GM12878 (cell line): ENCODE measurements at regions not wholly inside any gene's neighbourhood (a gene's known extent, or its start where the extent isn't known, plus 50 kb on each side); places are given as distances from the start of the nearest gene placed in this dataset.

Experiments
- ATAC-seq: fragments of 200-7000 bp; cut with Tn5 transposase; 3 replicates; pipeline ENCODE4 v1.9.1; 2020; ENCODE audit warnings: mild to moderate bottlenecking, moderate library complexity
- BruUV-seq: library from RNA; stranded (reverse); fragments of 400-500 nt; replicated peaks from 2 replicates; lab custom pipeline; 2021; lab: Mats Ljungman, UMichigan
- CTCF ChIA-PET: fragments of 300-600 bp; sonication (Branson Sonifier 250); formaldehyde crosslinking; extraction: SDS; loops from one replicate; lab custom pipeline; 2021; ENCODE audit warnings: inconsistent platforms; lab: Yijun Ruan, JAX
- POLR2A ChIA-PET: fragments of 350-600 bp; formaldehyde crosslinking; extraction: SDS; loops from one replicate; lab custom pipeline; 2021; ENCODE audit warnings: inconsistent platforms; lab: Charles Lee
- RAD21 ChIA-PET: fragments of 300-600 bp; sonication (Branson Sonifier 250); formaldehyde crosslinking; loops from one replicate; lab custom pipeline; 2023; ENCODE audit warnings: antibody characterized with exemption; ENCODE audit not compliant: unreplicated experiment; lab: Charles Lee
- SMC1A ChIA-PET: fragments of 300-600 bp; sonication (Branson Sonifier 250); formaldehyde crosslinking; loops from one replicate; lab custom pipeline; 2023; ENCODE audit not compliant: unreplicated experiment, uncharacterized antibody; lab: Charles Lee
- DNase-seq: peaks from one replicate; pipeline ENCODE4 v3.0.0-alpha.2; 2011; ENCODE audit warnings: low read depth, low spot score
- FAIRE-seq: peaks from 3 replicates; lab custom pipeline; 2011; peaks lifted over from hg19 to GRCh38; lab: Jason Lieb, UNC
- H2AFZ ChIP-seq: 2 replicates; pipeline ENCODE4 v1.6.0; 2011; ENCODE audit warnings: low read depth, low read length, control low read depth; ENCODE audit not compliant: control insufficient read depth
- H3K27ac ChIP-seq: 2 replicates; pipeline ENCODE4 v1.5.1; 2011; ENCODE audit warnings: control low read depth; ENCODE audit not compliant: control insufficient read depth, insufficient read depth
- H3K27me3 ChIP-seq, 2 experiments: replicated peaks in 1 of 2; 2 replicates each; pipeline versions ENCODE4 v1.6.0 to v1.6.1; 2011; ENCODE audit warnings: low read length in 1 of 2; ENCODE audit not compliant: control insufficient read depth in 2 of 2, insufficient read depth in 2 of 2
- H3K36me3 ChIP-seq, 2 experiments: 2 replicates each; pipeline ENCODE4 v1.5.1; 2011; ENCODE audit warnings: low read length in 1 of 2; ENCODE audit not compliant: control insufficient read depth in 2 of 2, insufficient read depth in 2 of 2
- H3K4me1 ChIP-seq: 2 replicates; pipeline ENCODE4 v1.6.1; 2011; ENCODE audit warnings: mild to moderate bottlenecking, low read length, moderate library complexity, mixed read lengths; ENCODE audit not compliant: control insufficient read depth, insufficient read depth
- H3K4me2 ChIP-seq: 2 replicates; pipeline ENCODE4 v1.6.0; 2011; ENCODE audit warnings: control low read depth; ENCODE audit not compliant: control insufficient read depth, insufficient read depth
- H3K4me3 ChIP-seq: fragments of 200-600 bp; sonication (generic); 2 replicates; pipeline ENCODE4 v1.5.1; 2016
- H3K79me2 ChIP-seq: 2 replicates; pipeline ENCODE4 v1.6.0; 2011; ENCODE audit warnings: low read length; ENCODE audit not compliant: control insufficient read depth, insufficient read depth
- H3K9ac ChIP-seq: 2 replicates; pipeline ENCODE4 v1.8.0; 2011; ENCODE audit warnings: low read length, control low read depth, mixed read lengths; ENCODE audit not compliant: control insufficient read depth, insufficient read depth
- H3K9me3 ChIP-seq: replicated peaks from 3 replicates; pipeline ENCODE4 v1.5.1; 2011; ENCODE audit warnings: mild to moderate bottlenecking, low read length; ENCODE audit not compliant: control insufficient read depth, insufficient read depth
- H4K20me1 ChIP-seq: 2 replicates; pipeline ENCODE4 v1.6.0; 2011; ENCODE audit not compliant: control insufficient read depth, insufficient read depth
- BMI1 ChIP-seq: fragments of 450-650 bp; IDR thresholded peaks from 2 replicates; pipeline ENCODE4 v1.6.1; 2016; ENCODE audit warnings: mild to moderate bottlenecking, moderate library complexity, borderline replicate concordance
- CREB1 ChIP-seq: IDR thresholded peaks from 2 replicates; pipeline ENCODE4 v1.6.1; 2012; ENCODE audit warnings: low read depth, mild to moderate bottlenecking, inconsistent platforms
- JUNB ChIP-seq: IDR thresholded peaks from 2 replicates; pipeline ENCODE4 v1.6.1; 2016; ENCODE audit warnings: antibody characterized with exemption, mild to moderate bottlenecking
- KLF5 ChIP-seq: fragments of 450-650 bp; IDR thresholded peaks from 2 replicates; pipeline ENCODE4 v1.6.1; 2014; ENCODE audit warnings: mild to moderate bottlenecking; ENCODE audit not compliant: partially characterized antibody
- MTA3 ChIP-seq: IDR thresholded peaks from 2 replicates; pipeline ENCODE4 v1.6.1; 2012; ENCODE audit warnings: low read length, inconsistent platforms, borderline replicate concordance
- MXI1 ChIP-seq: fragments of 150-350 bp; IDR thresholded peaks from 2 replicates; pipeline ENCODE4 v1.6.1; 2011; ENCODE audit warnings: low read depth, mild to moderate bottlenecking, inconsistent platforms, low read length, improper control_type of control experiment
- MYB ChIP-seq: fragments of 150-350 bp; IDR thresholded peaks from 2 replicates; pipeline ENCODE4 v1.6.1; 2014; ENCODE audit warnings: mild to moderate bottlenecking, low read depth, low read length, borderline replicate concordance
- NBN ChIP-seq: fragments of 450-650 bp; IDR thresholded peaks from 2 replicates; pipeline ENCODE4 v1.6.1; 2016
- NFIC ChIP-seq: IDR thresholded peaks from 2 replicates; pipeline ENCODE4 v1.6.1; 2012; ENCODE audit warnings: low read depth, mild to moderate bottlenecking, inconsistent platforms, low read length, moderate library complexity
- NFXL1 ChIP-seq: fragments of 450-650 bp; IDR thresholded peaks from 2 replicates; pipeline ENCODE4 v1.6.1; 2017; ENCODE audit warnings: antibody characterized with exemption, mild to moderate bottlenecking, borderline replicate concordance
- PAX5 ChIP-seq: IDR thresholded peaks from 2 replicates; pipeline ENCODE4 v1.6.1; 2011; ENCODE audit warnings: low read depth, low read length, borderline replicate concordance
- PML ChIP-seq: IDR thresholded peaks from 2 replicates; pipeline ENCODE4 v1.6.1; 2012; ENCODE audit warnings: low read length, inconsistent platforms
- POLR2AphosphoS2 ChIP-seq: IDR thresholded peaks from 2 replicates; pipeline ENCODE4 v1.6.1; 2011; ENCODE audit warnings: low read depth, mild to moderate bottlenecking, low read length, improper control_type of control experiment, moderate library complexity
- POLR2AphosphoS5 ChIP-seq: IDR thresholded peaks from 2 replicates; pipeline ENCODE4 v1.6.1; 2011; ENCODE audit warnings: mild to moderate bottlenecking, low read length, inconsistent platforms
- SREBF2 ChIP-seq: IDR thresholded peaks from 2 replicates; pipeline ENCODE4 v1.6.1; 2012; ENCODE audit warnings: mild to moderate bottlenecking, low read length
- SUPT20H ChIP-seq: IDR thresholded peaks from 2 replicates; pipeline ENCODE4 v1.6.1; 2011; ENCODE audit warnings: low read depth, mild to moderate bottlenecking, low read length, moderate library complexity, borderline replicate concordance; ENCODE audit not compliant: control insufficient read depth
- TARDBP ChIP-seq: IDR thresholded peaks from 2 replicates; pipeline ENCODE4 v1.6.1; 2016; ENCODE audit warnings: borderline replicate concordance
- WRNIP1 ChIP-seq: IDR thresholded peaks from 2 replicates; pipeline ENCODE4 v1.6.1; 2011; ENCODE audit warnings: low read depth, low read length, improper control_type of control experiment, borderline replicate concordance
- ZNF622 ChIP-seq: fragments of 450-650 bp; IDR thresholded peaks from 2 replicates; pipeline ENCODE4 v1.6.1; 2017; ENCODE audit warnings: mild to moderate bottlenecking, inconsistent platforms
- WGBS: methylation state at CpG from one replicate; pipeline ENCODE4 v1.1.6; 2016; ENCODE audit warnings: low lambda C conversion rate; ENCODE audit not compliant: insufficient replicate concordance, insufficient coverage; ENCODE audit errors: missing lambda C conversion rate; 5-methylcytosine and 5-hydroxymethylcytosine counted together
- in situ Hi-C: fragments of 300-500 bp; cut with MboI; formaldehyde crosslinking; loops from 9 replicates; pipeline ENCODE4 v1.14.3; 2018; ENCODE audit warnings: mixed read lengths
- intact Hi-C: fragments of 100-400 bp; cut with micrococcal nuclease; formaldehyde crosslinking; loops from one replicate; pipeline ENCODE4 v1.14.2; 2022; ENCODE audit not compliant: unreplicated experiment
- TF ChIP-seq, protein P1 (sequence below): fragments of 150-350 bp; IDR thresholded peaks from 2 replicates; pipeline ENCODE4 v1.6.1; 2016; ENCODE audit warnings: low read depth, low read length

DNA sequence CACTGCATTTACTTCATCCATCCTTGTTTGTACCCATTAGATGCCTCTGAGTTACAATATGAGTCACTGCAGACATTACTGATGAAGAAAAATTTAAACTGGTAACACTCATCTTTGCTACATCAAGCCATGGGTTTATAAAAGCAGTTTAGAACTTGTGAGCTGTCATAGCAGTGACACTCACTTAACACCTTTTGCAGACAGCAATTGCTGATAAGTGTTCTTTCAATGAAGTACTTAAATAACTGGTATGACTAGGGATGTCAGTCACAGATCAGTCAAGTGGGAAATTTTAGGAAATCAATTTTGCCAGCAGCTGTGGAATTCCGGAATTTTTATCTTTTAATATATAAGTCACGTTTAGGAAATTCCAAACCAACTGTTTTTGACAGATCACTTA lies 643.0 kb downstream of the TBL1XR1 start (continued):
- no peak for TF ChIP-seq MXI1
- TF ChIP-seq POLR2AphosphoS2, result no peak
- TF ChIP-seq PML, result no peak
- TF ChIP-seq, all 136 proteins: peak for 0

GRCh38 chr3:176526942-176527341 lies 670.3 kb downstream of the TBL1XR1 start:
- H3K9ac ChIP-seq, result no peak overlapping the region
- no TSS peak for BruUV-seq

More at GRCh38 chr3:176526942-176527341, 670.3 kb downstream of the TBL1XR1 start:
- POLR2A ChIA-PET, result no interaction called here
- Histone ChIP-seq H3K27ac (no peak overlapping the region), H4K20me1 (no peaks in the 10 kb centered on the region), H2AFZ (no peak overlapping the region), H3K27me3 (no peaks in the 10 kb centered on the region), H3K36me3 (no peaks in the 10 kb centered on the region), H3K79me2 (no peaks in the 10 kb centered on the region), H3K4me2 (no peak overlapping the region), H3K9me3 (no peaks in the 10 kb centered on the region), H3K4me1 (no peaks in the 10 kb centered on the region), H3K4me3 (no peak overlapping the region)
- no peak for ATAC-seq
- SMC1A ChIA-PET, result no interaction called here
- RAD21 ChIA-PET, result no interaction called here
- intact Hi-C loops, result no loop called here
- no peak for FAIRE-seq
- DNase-seq, result no peak
- in situ Hi-C loops, result no loop called here
- CTCF ChIA-PET, result no interaction called here
- WGBS, result 32% methylated on average over 1 of the region's 1 CpG
- no peak for TF ChIP-seq ZNF622
- TF ChIP-seq POLR2AphosphoS5, result no peak
- TF ChIP-seq, protein P1, sequence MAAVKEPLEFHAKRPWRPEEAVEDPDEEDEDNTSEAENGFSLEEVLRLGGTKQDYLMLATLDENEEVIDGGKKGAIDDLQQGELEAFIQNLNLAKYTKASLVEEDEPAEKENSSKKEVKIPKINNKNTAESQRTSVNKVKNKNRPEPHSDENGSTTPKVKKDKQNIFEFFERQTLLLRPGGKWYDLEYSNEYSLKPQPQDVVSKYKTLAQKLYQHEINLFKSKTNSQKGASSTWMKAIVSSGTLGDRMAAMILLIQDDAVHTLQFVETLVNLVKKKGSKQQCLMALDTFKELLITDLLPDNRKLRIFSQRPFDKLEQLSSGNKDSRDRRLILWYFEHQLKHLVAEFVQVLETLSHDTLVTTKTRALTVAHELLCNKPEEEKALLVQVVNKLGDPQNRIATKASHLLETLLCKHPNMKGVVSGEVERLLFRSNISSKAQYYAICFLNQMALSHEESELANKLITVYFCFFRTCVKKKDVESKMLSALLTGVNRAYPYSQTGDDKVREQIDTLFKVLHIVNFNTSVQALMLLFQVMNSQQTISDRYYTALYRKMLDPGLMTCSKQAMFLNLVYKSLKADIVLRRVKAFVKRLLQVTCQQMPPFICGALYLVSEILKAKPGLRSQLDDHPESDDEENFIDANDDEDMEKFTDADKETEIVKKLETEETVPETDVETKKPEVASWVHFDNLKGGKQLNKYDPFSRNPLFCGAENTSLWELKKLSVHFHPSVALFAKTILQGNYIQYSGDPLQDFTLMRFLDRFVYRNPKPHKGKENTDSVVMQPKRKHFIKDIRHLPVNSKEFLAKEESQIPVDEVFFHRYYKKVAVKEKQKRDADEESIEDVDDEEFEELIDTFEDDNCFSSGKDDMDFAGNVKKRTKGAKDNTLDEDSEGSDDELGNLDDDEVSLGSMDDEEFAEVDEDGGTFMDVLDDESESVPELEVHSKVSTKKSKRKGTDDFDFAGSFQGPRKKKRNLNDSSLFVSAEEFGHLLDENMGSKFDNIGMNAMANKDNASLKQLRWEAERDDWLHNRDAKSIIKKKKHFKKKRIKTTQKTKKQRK, result no peak
- TF ChIP-seq NFIC, result no peak
- no peak for TF ChIP-seq KLF5
- no peak for TF ChIP-seq SUPT20H
- no peak for TF ChIP-seq NFXL1
- no peak for TF ChIP-seq SREBF2
- TF ChIP-seq MTA3, result no peak
- TF ChIP-seq PAX5, result no peak
- TF ChIP-seq JUNB, result no peak
- TF ChIP-seq WRNIP1, result no peak
- no peak for TF ChIP-seq MYB
- TF ChIP-seq CREB1, result no peak
- TF ChIP-seq BMI1, result no peak
- TF ChIP-seq TARDBP, result no peak
- TF ChIP-seq NBN, result no peak
